Neural cell (in vitro differentiated cells): ENCODE measurements at regions not wholly inside any gene's neighbourhood (a gene's known extent, or its start where the extent isn't known, plus 50 kb on each side); places are given as distances from the start of the nearest gene placed in this dataset.

Source experiments
- H2AFZ ChIP-seq: fragments of 200-600, 300-800 bp; sonication (generic), shearing (Covaris generic); 2 replicates; pipeline ENCODE4 v1.6.0; 2014; ENCODE audit warnings: low read depth, mild to moderate bottlenecking, antibody characterized with exemption, low read length, moderate library complexity
- H3F3A ChIP-seq: fragments of 200-600 bp; shearing (Covaris generic); 2 replicates; pipeline ENCODE4 v1.6.1; 2016; ENCODE audit warnings: mild to moderate bottlenecking, moderate library complexity, mixed read lengths, antibody characterized with exemption, low read length; ENCODE audit not compliant: insufficient read depth, poor library complexity, severe bottlenecking
- H3K27ac ChIP-seq: fragments of 200-600, 300-800 bp; sonication (generic), shearing (Covaris generic); 2 replicates; pipeline ENCODE4 v1.5.1; 2014; ENCODE audit warnings: mild to moderate bottlenecking, low read length, moderate library complexity
- H3K27me3 ChIP-seq: fragments of 300-800, 200-600 bp; sonication (generic), shearing (Covaris generic); 2 replicates; pipeline ENCODE4 v1.6.0; 2014; ENCODE audit warnings: mild to moderate bottlenecking, low read depth, low read length, moderate library complexity; ENCODE audit not compliant: insufficient read depth
- H3K36me3 ChIP-seq: fragments of 300-800, 200-600 bp; sonication (generic), shearing (Covaris generic); 2 replicates; pipeline ENCODE4 v1.5.1; 2014; ENCODE audit warnings: mild to moderate bottlenecking, antibody characterized with exemption, low read length, moderate library complexity; ENCODE audit not compliant: insufficient read depth
- H3K4me2 ChIP-seq: fragments of 300-800, 200-600 bp; sonication (generic), shearing (Covaris generic); 2 replicates; pipeline ENCODE4 v1.6.0; 2014; ENCODE audit warnings: mild to moderate bottlenecking, low read length
- H3K4me3 ChIP-seq: fragments of 300-800, 200-600 bp; sonication (generic), shearing (Covaris generic); 2 replicates; pipeline ENCODE4 v1.5.1; 2014; ENCODE audit warnings: mild to moderate bottlenecking, low read length, moderate library complexity
- H3K79me2 ChIP-seq: fragments of 200-600 bp; shearing (Covaris generic); replicated peaks from 2 replicates; pipeline ENCODE4 v1.6.0; 2014; ENCODE audit warnings: mild to moderate bottlenecking, low read length, moderate library complexity; ENCODE audit not compliant: insufficient read depth
- H3K9ac ChIP-seq: fragments of 300-800, 200-600 bp; sonication (generic), shearing (Covaris generic); 2 replicates; pipeline ENCODE4 v1.6.1; 2016; ENCODE audit warnings: mild to moderate bottlenecking, low read length, mixed read lengths
- H3K9me2 ChIP-seq: fragments of 200-600 bp; shearing (Covaris generic); 2 replicates; pipeline ENCODE4 v1.6.1; 2016; ENCODE audit warnings: mild to moderate bottlenecking, low read length, mixed read lengths; ENCODE audit not compliant: insufficient read depth
- H3K9me3 ChIP-seq: fragments of 200-600, 300-800 bp; sonication (generic), shearing (Covaris generic); 2 replicates; pipeline ENCODE4 v1.6.1; 2016; ENCODE audit warnings: mild to moderate bottlenecking, mixed run types, low read length, moderate library complexity, mixed read lengths
- H4K20me1 ChIP-seq: fragments of 200-600 bp; shearing (Covaris generic); 2 replicates; pipeline ENCODE4 v1.6.1; 2016; ENCODE audit warnings: mild to moderate bottlenecking, mixed run types; ENCODE audit not compliant: insufficient read depth
- EZH2 ChIP-seq: fragments of 200-600, 300-800 bp; shearing (Covaris generic), sonication (generic); IDR thresholded peaks from 2 replicates; pipeline ENCODE4 v1.6.1; 2014; ENCODE audit warnings: antibody characterized with exemption, low read length, borderline replicate concordance, mild to moderate bottlenecking; ENCODE audit not compliant: insufficient read depth, poor library complexity, severe bottlenecking
- MXI1 ChIP-seq: fragments of 450-650 bp; conservative IDR thresholded peaks from 2 replicates; pipeline ENCODE4 v1.6.1; 2014; ENCODE audit warnings: antibody characterized with exemption, mild to moderate bottlenecking; ENCODE audit not compliant: poor library complexity, severe bottlenecking
- POLR2AphosphoS5 ChIP-seq: IDR thresholded peaks from 2 replicates; pipeline ENCODE4 v1.6.1; 2012
- RAD21 ChIP-seq: fragments of 450-650 bp; conservative IDR thresholded peaks from 2 replicates; pipeline ENCODE4 v1.6.1; 2014; ENCODE audit warnings: antibody characterized with exemption, mild to moderate bottlenecking, moderate library complexity
- REST ChIP-seq: IDR thresholded peaks from 2 replicates; pipeline ENCODE4 v1.6.1; 2012; ENCODE audit warnings: borderline replicate concordance
- SMC3 ChIP-seq: fragments of 450-650 bp; conservative IDR thresholded peaks from 2 replicates; pipeline ENCODE4 v1.6.1; 2014; ENCODE audit warnings: antibody characterized with exemption, mild to moderate bottlenecking, moderate library complexity; ENCODE audit not compliant: poor library complexity
- TAF1 ChIP-seq: IDR thresholded peaks from 2 replicates; pipeline ENCODE4 v1.6.1; 2012; ENCODE audit warnings: low read depth
- TF ChIP-seq, protein P1 (sequence below): fragments of 450-650 bp; IDR thresholded peaks from 2 replicates; pipeline ENCODE4 v1.5.1; 2014; ENCODE audit warnings: antibody characterized with exemption, mild to moderate bottlenecking, moderate library complexity; ENCODE audit not compliant: poor library complexity, severe bottlenecking

GRCh38 chr5:3320317-3320875 lies 275.2 kb upstream of the IRX1 start:
- Histone ChIP-seq H3K36me3 (no peaks in the 10 kb centered on the region), H3K27ac (no peak overlapping the region), H4K20me1 (no peaks in the 10 kb centered on the region), H3F3A (no peaks in the 10 kb centered on the region), H3K9ac (no peak overlapping the region), H3K4me2 (no peak overlapping the region), H3K27me3 (no peaks in the 10 kb centered on the region), H3K9me3 (no peaks in the 10 kb centered on the region), H2AFZ (no peak overlapping the region), H3K4me3 (no peak overlapping the region), H3K9me2 (no peaks in the 10 kb centered on the region), H3K79me2 (no peaks in the 10 kb centered on the region)
- TF ChIP-seq REST (no peak), MXI1 (no peak)
- TF ChIP-seq, protein P1, sequence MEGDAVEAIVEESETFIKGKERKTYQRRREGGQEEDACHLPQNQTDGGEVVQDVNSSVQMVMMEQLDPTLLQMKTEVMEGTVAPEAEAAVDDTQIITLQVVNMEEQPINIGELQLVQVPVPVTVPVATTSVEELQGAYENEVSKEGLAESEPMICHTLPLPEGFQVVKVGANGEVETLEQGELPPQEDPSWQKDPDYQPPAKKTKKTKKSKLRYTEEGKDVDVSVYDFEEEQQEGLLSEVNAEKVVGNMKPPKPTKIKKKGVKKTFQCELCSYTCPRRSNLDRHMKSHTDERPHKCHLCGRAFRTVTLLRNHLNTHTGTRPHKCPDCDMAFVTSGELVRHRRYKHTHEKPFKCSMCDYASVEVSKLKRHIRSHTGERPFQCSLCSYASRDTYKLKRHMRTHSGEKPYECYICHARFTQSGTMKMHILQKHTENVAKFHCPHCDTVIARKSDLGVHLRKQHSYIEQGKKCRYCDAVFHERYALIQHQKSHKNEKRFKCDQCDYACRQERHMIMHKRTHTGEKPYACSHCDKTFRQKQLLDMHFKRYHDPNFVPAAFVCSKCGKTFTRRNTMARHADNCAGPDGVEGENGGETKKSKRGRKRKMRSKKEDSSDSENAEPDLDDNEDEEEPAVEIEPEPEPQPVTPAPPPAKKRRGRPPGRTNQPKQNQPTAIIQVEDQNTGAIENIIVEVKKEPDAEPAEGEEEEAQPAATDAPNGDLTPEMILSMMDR: no peak

- H3K36me3 ChIP-seq: no peaks in the 10 kb centered on the region
- H3K79me2 ChIP-seq: no peaks in the 10 kb centered on the region
- H3K27ac ChIP-seq: no peak overlapping the region
- H2AFZ ChIP-seq: no peak overlapping the region
- H3K9me2 ChIP-seq: no peaks in the 10 kb centered on the region
- no peak overlapping the region for H3K4me2 ChIP-seq
- peaks cover 8% of the 10 kb centered on the region for H3K9me3 ChIP-seq
- TF ChIP-seq EZH2 (no peak), POLR2AphosphoS5 (no peak), MXI1 (no peak), RAD21 (no peak), TAF1 (no peak), REST (no peak), SMC3 (no peak)
- TF ChIP-seq, protein P1: no peak
- H3K9ac ChIP-seq: no peak overlapping the region
- no peaks in the 10 kb centered on the region for H3K27me3 ChIP-seq
- H3F3A ChIP-seq: no peaks in the 10 kb centered on the region
- no peak overlapping the region for H3K4me3 ChIP-seq
- H4K20me1 ChIP-seq: no peaks in the 10 kb centered on the region
Measured at GRCh38 chr5:3317051-3317795, 278.4 kb upstream of the IRX1 start.
